GM10248 (cell line): ENCODE measurements at regions not wholly inside any gene's neighbourhood (a gene's known extent, or its start where the extent isn't known, plus 50 kb on each side); places are given as distances from the start of the nearest gene placed in this dataset.

Source experiments
- CTCF ChIA-PET: fragments of 300-600 bp; sonication (Branson Sonifier 250); formaldehyde crosslinking; extraction: SDS; loops from one replicate; lab custom pipeline; 2021; ENCODE audit warnings: antibody characterized with exemption; lab: Yijun Ruan, JAX
- POLR2A ChIA-PET: fragments of 350-650 bp; sonication (Branson Sonifier 250); formaldehyde crosslinking; extraction: SDS; loops from one replicate; lab custom pipeline; 2020; ENCODE audit warnings: antibody characterized with exemption; lab: Yijun Ruan, JAX
- DNase-seq: peaks from one replicate; pipeline ENCODE4 v3.0.0; 2012; ENCODE audit errors: extremely low spot score
- TF ChIP-seq, protein P1 (sequence below): IDR thresholded peaks from 2 replicates; pipeline ENCODE4 v1.5.1; 2012; ENCODE audit warnings: mild to moderate bottlenecking, low read depth; ENCODE audit errors: extremely low read depth, missing control alignments, control extremely low read depth

DNA sequence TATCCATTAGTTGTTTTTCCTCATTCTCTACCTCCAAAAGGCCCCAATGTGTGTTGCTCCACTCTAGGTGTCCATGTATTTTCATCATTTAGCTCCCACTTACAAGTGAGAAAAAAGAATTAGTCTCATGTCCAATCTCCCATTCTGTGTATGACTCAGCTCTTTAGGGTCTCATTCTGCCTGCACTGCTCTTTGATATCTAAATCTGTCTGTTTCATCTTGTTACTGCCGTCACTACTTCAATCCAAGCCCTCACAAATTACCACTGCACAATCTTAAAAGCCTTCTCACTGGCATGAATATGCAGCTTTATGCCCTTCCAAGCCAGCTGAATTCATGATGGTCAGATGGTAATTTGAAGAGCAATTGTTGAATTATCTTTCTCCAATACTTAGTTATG lies 480.5 kb downstream of the TRIB2 start:
- TF ChIP-seq, protein P1, sequence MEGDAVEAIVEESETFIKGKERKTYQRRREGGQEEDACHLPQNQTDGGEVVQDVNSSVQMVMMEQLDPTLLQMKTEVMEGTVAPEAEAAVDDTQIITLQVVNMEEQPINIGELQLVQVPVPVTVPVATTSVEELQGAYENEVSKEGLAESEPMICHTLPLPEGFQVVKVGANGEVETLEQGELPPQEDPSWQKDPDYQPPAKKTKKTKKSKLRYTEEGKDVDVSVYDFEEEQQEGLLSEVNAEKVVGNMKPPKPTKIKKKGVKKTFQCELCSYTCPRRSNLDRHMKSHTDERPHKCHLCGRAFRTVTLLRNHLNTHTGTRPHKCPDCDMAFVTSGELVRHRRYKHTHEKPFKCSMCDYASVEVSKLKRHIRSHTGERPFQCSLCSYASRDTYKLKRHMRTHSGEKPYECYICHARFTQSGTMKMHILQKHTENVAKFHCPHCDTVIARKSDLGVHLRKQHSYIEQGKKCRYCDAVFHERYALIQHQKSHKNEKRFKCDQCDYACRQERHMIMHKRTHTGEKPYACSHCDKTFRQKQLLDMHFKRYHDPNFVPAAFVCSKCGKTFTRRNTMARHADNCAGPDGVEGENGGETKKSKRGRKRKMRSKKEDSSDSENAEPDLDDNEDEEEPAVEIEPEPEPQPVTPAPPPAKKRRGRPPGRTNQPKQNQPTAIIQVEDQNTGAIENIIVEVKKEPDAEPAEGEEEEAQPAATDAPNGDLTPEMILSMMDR = no peak
- DNase-seq = no peak
- POLR2A ChIA-PET = no interaction called here
- CTCF ChIA-PET = interaction anchor here (1.0 to 1.5 kb wide), 2 partner anchors 9 to 16 kb away, joined by 3 to 4 read pairs; no protein-coding TSS in a partner anchor

DNA sequence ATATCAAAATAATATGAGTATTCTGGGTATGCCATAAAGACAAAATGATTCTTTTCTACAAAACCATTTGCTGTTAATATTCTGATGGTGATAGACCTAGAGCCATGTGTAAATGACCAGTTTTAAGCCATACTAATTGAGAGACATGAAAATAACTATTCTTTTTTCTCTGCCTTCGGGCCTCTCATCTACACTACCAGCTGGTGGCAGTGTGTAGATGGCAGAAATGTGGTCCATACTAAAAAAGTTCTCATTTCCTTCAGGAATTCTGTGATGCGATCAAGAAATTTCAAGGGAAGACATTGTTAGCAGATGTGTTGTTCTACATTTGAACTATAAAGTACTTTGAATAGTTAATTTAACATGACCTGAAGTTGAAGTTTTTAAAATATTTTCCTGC lies 485.2 kb downstream of the TRIB2 start:
- TF ChIP-seq, protein P1 = peak; percentile 7
- CTCF ChIA-PET = interaction anchor here (0.7 to 1.3 kb wide), 2 partner anchors 7 to 13 kb away, joined by 3 to 4 read pairs; no protein-coding TSS in a partner anchor
- no peak for DNase-seq
- POLR2A ChIA-PET = no interaction called here

DNA sequence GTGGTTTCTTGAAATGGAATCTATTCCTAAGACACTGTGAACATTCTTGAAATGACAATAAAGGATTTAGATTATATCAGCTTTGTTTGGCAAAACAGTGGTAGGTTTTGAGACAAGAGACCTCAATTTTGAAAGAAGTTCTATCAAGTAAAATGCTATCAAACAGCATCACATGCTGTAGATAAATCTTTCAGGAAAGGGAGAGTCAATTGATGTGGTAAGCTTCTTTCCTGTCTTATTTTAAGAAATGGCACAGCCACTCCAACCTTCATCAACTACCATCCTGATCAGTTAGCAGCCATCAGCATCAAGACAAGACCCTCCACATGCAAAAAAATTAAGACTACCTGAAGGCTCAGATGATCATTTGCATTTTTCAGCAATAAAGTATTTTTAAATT lies 495.4 kb downstream of the TRIB2 start:
- POLR2A ChIA-PET = no interaction called here
- CTCF ChIA-PET = interaction anchor here (1.2 kb wide), 1 partner anchor 26 kb away, joined by 3 read pairs; no protein-coding TSS in a partner anchor

DNA sequence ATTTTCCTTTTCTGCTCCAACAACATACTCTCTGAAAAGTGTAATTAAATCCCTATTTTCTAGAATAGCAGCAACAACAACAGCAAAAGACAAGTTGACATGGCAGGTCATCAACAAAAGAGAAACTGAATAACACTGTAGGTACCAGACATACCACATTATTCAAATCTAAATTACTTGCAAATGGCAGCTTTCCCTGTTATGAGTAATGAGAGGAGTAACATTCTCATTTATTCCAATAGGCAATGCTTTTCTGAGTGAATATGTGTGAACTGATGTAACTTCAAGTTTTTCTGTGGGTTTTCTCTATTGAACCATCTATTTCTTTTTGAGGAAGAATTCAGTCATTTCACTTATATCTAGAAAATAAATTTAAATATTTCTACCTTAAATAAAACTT lies 501.5 kb downstream of the TRIB2 start:
- TF ChIP-seq, protein P1 = no peak
- CTCF ChIA-PET = no interaction called here
- DNase-seq = no peak
- POLR2A ChIA-PET = no interaction called here

More for the DNA sequence above, 495.4 kb downstream of the TRIB2 start:
- TF ChIP-seq, protein P1 = no peak
- no peak for DNase-seq

DNA sequence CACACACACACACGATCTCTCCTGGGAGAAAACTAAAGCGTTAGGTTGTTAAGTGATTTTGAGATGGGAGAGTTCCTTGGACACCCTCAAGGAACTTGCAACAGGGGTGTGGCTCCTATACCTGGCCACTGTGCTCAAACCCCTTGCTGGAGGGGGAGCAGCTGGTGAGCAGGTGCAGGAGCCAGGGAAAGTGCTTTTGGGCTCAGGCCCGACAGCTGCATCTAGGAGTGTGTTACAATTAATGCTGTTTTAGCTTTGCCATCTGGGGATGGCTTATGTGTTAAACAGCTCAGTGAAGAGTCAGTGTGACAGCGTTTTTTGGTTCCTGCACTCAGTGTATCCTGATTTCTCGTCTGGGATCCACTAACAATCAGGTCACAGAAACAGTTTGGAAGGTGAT lies 510.8 kb downstream of the TRIB2 start:
- ChIA-PET CTCF (interaction anchor here (1.0 kb wide), 1 partner anchor 14 kb away, joined by 3 read pairs; no protein-coding TSS in a partner anchor), POLR2A (no interaction called here)
- DNase-seq = no peak
- TF ChIP-seq, protein P1 = no peak

DNA sequence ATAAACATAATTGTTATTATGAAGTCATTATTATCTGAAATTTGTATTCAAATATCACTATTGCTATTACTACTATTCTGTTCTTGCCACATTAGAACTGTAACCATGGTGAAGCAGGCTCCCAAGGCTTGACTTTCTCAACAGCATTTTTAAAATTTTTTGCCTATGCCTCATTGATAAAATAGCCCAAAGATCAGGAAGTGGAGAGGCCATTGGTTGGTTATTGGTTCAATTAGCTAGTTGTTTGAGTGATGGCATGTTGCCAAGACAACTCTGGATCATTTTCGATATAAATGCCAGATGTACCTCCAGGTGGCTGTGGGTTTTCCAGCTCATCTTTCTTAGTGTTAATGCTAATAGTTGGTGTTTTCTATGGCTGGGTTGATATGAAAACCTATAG lies 513.5 kb downstream of the TRIB2 start:
- CTCF ChIA-PET = no interaction called here
- TF ChIP-seq, protein P1 = no peak
- POLR2A ChIA-PET = no interaction called here
- no peak for DNase-seq
